Stomach (tissue), 8 donors: ENCODE measurements at regions not wholly inside any gene's neighbourhood (a gene's known extent, or its start where the extent isn't known, plus 50 kb on each side); places are given as distances from the start of the nearest gene placed in this dataset.

Source experiments
- DNase-seq, 2 donors: peaks; one replicate each; pipeline versions ENCODE4 v3.0.0 to v3.0.0-alpha.2; 2013 to 2019
- H3K27ac ChIP-seq, 5 donors: fragments of 200-600 bp in 4 of 5; sonication (generic) in 4 of 5; one replicate each; pipeline ENCODE4 v1.5.1; 2013 to 2019; ENCODE audit warnings: mild to moderate bottlenecking in 1 of 5, moderate library complexity in 1 of 5
- H3K27me3 ChIP-seq, 3 donors: fragments of 200-600 bp; sonication (generic); one replicate each; pipeline ENCODE4 v1.5.1; 2017 to 2019; ENCODE audit warnings: mixed run types in 1 of 3
- H3K36me3 ChIP-seq, 4 donors: fragments of 200-600 bp; sonication (generic); 1 replicate in 3 of 4; 2 replicates in 1 of 4; pipeline ENCODE4 v1.5.1; 2016 to 2019
- H3K4me1 ChIP-seq, 4 donors: fragments of 200-600 bp; sonication (generic); one replicate each; pipeline ENCODE4 v1.5.1; 2016 to 2019
- H3K4me3 ChIP-seq, 4 donors: fragments of 200-600 bp; sonication (generic) in 3 of 4; one replicate each; pipeline ENCODE4 v1.5.1; 2016 to 2019; ENCODE audit warnings: mild to moderate bottlenecking in 1 of 4
- H3K9me3 ChIP-seq, 4 donors: fragments of 200-600 bp; sonication (generic); one replicate each; pipeline ENCODE4 v1.5.1; 2016 to 2019
- CTCF ChIP-seq, 7 experiments: fragments of 450-650 bp in 4 of 7; fragments of 200-600 bp in 3 of 7; sonication (generic) in 3 of 7; IDR thresholded peaks; one replicate each; pipeline ENCODE4 v1.5.1; 2016 to 2019; ENCODE audit warnings: antibody characterized with exemption in 7 of 7, control low read depth in 2 of 7, mild to moderate bottlenecking in 1 of 7
- EP300 ChIP-seq: sonication (generic); formaldehyde crosslinking; IDR thresholded peaks from one replicate; pipeline ENCODE4 v1.6.1; 2017; ENCODE audit warnings: antibody characterized with exemption
- POLR2A ChIP-seq, 4 donors: fragments of 450-650 bp; IDR thresholded peaks; one replicate each; pipeline ENCODE4 v1.6.1; 2016; ENCODE audit warnings: antibody characterized with exemption in 4 of 4, control low read depth in 2 of 4, mild to moderate bottlenecking in 1 of 4, moderate library complexity in 1 of 4
- POLR2AphosphoS5 ChIP-seq, 3 donors: sonication (generic); formaldehyde crosslinking; IDR thresholded peaks; one replicate each; pipeline ENCODE4 v1.6.1; 2016; ENCODE audit warnings: antibody characterized with exemption in 3 of 3
- WGBS, 5 donors: extraction: QIAGEN DNeasy Blood & Tissue Kit in 3 of 5; methylation state at CpG; one replicate each; pipeline versions ENCODE4 v1.1.5 to v1.1.7; 2013 to 2018; 5-methylcytosine and 5-hydroxymethylcytosine counted together
- intact Hi-C: fragments of 100-400 bp; cut with DNase I; formaldehyde crosslinking; loops from one replicate; pipeline ENCODE4 v1.15.1; 2023; ENCODE audit warnings: low total_unique reads
- donor health status: healthy with polysubstance abuse.
- donor health status: Bipolar disorder and iron deficiency.
- donor health status: healthy.

- intact Hi-C loops, result no loop called here
- 51 to 72% (median 70%) methylated on average over 1 of the region's 1 CpG for WGBS, 5 donors
- DNase-seq, result no peak
These were observed 57.4 kb upstream of the ACMSD start for GRCh38 chr2:134780972-134781371.

DNA sequence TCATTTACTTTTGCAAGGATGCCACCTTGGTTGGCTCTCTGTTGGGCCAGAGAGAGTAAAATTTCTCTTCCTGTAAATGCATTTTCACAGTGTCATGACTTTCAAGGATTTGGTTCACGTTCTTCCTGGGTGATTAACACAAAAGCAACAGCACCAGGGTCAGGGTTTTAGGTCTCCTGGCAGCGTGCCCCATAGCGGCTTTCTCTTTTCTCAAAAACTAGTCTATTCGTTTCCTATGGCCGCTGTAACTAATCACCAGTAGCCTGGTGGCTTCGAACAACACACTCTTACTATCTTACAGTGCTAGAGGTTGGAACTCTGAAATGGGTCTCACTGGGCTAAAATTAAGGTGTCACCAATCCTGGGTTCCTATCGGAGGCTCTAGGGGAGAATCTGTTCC lies 56.3 kb upstream of the ACMSD start:
- Histone ChIP-seq H3K4me3 (no peak overlapping the region), H3K27me3 (no peaks in the 10 kb centered on the region), H3K9me3 (peaks cover 0 to 9% (median 0%) of the 10 kb centered on the region in 4 donors), H3K27ac (no peak overlapping the region), H3K36me3 (no peaks in the 10 kb centered on the region), H3K4me1 (no peaks in the 10 kb centered on the region)
- TF ChIP-seq POLR2AphosphoS5 (IDR thresholded peaks at IDR 0.05) (no peak), EP300 (no peak), CTCF (IDR thresholded peaks at IDR 0.05) (no peak)
- intact Hi-C loops, result no loop called here
- 75 to 86% (median 85%) methylated on average over 7 of the region's 7 CpGs for WGBS, 5 donors
- no peak for DNase-seq

More at GRCh38 chr2:134780972-134781371, 57.4 kb upstream of the ACMSD start:
- Histone ChIP-seq H3K9me3 (no peaks in the 10 kb centered on the region), H3K36me3 (no peaks in the 10 kb centered on the region), H3K4me1 (peaks cover 0 to 5% (median 1%) of the 10 kb centered on the region in 4 donors), H3K4me3 (no peak overlapping the region), H3K27me3 (no peaks in the 10 kb centered on the region), H3K27ac (no peak overlapping the region)
- no peak for TF ChIP-seq CTCF (IDR thresholded peaks at IDR 0.05)
- no peak for TF ChIP-seq POLR2AphosphoS5 (IDR thresholded peaks at IDR 0.05)
- TF ChIP-seq EP300, result no peak
- TF ChIP-seq POLR2A (IDR thresholded peaks at IDR 0.05), result no peak

DNA sequence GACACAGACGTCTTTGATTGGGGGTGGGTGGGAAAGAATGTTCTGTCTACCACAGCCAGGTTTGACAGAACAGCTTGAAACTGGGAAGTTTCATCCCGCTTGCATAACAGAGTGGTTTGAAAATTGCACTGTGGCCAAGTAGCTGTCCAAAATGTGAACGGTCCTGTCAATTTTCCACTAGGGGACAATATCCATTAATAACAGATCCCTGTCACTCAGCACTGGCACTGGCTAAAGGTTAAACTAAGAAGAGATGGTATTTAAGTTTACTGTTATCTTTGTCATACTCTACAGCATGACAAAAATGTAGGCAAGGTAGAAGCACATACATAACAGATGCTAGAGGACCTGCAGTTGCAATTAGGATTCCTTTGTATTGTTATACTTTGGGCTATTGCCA lies 55.6 kb upstream of the ACMSD start:
- 19 to 73% (median 52%) methylated on average over 3 of the region's 3 CpGs for WGBS, 5 donors
- H3K4me1 ChIP-seq, result no peaks in the 10 kb centered on the region

DNA sequence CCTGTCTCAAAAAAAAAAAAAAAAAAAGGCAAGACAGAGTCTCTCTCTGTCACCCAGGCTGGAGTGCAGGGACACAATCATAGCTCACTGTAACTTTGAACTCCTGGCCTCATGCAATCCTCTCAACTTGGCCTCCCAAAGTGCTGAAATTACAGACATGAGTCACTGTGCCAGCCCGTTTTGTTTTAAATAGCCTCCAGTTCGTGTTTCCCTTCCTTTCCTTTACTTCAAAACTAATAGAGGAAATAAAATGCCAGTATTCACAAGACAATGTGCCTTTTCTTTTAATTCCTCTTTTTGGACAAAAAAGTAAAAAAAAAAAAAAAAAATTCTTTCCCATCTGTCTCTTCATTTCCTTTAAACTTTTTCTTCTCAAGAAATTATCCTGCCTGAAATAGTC lies 54.5 kb upstream of the ACMSD start:
- Histone ChIP-seq H3K27ac (no peak overlapping the region), H3K27me3 (no peaks in the 10 kb centered on the region), H3K9me3 (peaks cover 0 to 9% (median 0%) of the 10 kb centered on the region in 4 donors), H3K4me1 (no peaks in the 10 kb centered on the region), H3K36me3 (no peaks in the 10 kb centered on the region), H3K4me3 (no peak overlapping the region)
- no peak for DNase-seq
- 51 to 73% (median 67%) methylated on average over 2 of the region's 2 CpGs for WGBS, 5 donors
- TF ChIP-seq CTCF (IDR thresholded peaks at IDR 0.05), result no peak
- TF ChIP-seq EP300, result no peak
- no peak for TF ChIP-seq POLR2A (IDR thresholded peaks at IDR 0.05)
- TF ChIP-seq POLR2AphosphoS5 (IDR thresholded peaks at IDR 0.05), result no peak
- intact Hi-C loops, result no loop called here

More for the DNA sequence above, 55.6 kb upstream of the ACMSD start:
- intact Hi-C loops, result no loop called here
- no peak for DNase-seq
- no peaks in the 10 kb centered on the region for H3K36me3 ChIP-seq
- no peak overlapping the region for H3K4me3 ChIP-seq
- no peak overlapping the region for H3K27ac ChIP-seq
- no peaks in the 10 kb centered on the region for H3K27me3 ChIP-seq
- no peak for TF ChIP-seq EP300
- no peak for TF ChIP-seq POLR2AphosphoS5 (IDR thresholded peaks at IDR 0.05)
- peak in 3 of 7 experiments; percentile 16 to 51 (median 25) for TF ChIP-seq CTCF (IDR thresholded peaks at IDR 0.05)
- TF ChIP-seq POLR2A (IDR thresholded peaks at IDR 0.05), result no peak
- H3K9me3 ChIP-seq, result peaks cover 0 to 9% (median 0%) of the 10 kb centered on the region in 4 donors
